ENCODE measurements at regions not wholly inside any gene's neighbourhood (a gene's known extent, or its start where the extent isn't known, plus 50 kb on each side); places are given as distances from the start of the nearest gene placed in this dataset.

- TF ChIP-seq, protein P1, sequence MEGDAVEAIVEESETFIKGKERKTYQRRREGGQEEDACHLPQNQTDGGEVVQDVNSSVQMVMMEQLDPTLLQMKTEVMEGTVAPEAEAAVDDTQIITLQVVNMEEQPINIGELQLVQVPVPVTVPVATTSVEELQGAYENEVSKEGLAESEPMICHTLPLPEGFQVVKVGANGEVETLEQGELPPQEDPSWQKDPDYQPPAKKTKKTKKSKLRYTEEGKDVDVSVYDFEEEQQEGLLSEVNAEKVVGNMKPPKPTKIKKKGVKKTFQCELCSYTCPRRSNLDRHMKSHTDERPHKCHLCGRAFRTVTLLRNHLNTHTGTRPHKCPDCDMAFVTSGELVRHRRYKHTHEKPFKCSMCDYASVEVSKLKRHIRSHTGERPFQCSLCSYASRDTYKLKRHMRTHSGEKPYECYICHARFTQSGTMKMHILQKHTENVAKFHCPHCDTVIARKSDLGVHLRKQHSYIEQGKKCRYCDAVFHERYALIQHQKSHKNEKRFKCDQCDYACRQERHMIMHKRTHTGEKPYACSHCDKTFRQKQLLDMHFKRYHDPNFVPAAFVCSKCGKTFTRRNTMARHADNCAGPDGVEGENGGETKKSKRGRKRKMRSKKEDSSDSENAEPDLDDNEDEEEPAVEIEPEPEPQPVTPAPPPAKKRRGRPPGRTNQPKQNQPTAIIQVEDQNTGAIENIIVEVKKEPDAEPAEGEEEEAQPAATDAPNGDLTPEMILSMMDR (IDR thresholded peaks at IDR 0.05): no peak
- no peak for TF ChIP-seq PRRX2 (CRISPR knock-in tag; IDR thresholded peaks at IDR 0.05)
- TF ChIP-seq RORB (CRISPR knock-in tag; IDR thresholded peaks at IDR 0.05): no peak
- TF ChIP-seq ZNF263 (CRISPR knock-in tag; IDR thresholded peaks at IDR 0.05; ENCODE audit: low read depth): no peak
Observed at GRCh38 chr16:79809376-79809775, 208.8 kb upstream of the MAF start (continued).

DNA sequence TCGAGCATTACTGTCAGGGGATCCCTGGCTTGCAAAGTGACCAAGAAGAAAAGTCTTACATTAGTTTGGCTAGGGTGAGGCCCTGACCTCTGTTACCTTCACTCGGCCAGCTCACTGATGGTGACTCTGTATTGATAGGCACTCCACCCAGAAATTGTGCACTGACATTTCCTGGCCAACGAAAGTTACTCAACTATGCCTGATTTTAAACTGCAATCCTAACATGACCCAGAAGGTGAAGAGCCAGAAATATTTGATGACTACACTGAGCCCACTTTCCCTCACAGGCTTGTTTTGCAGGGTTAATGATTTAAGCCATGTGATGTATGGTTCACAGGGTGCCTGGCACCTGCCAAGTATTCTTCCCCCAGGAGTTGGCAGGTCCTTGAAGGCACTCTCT, 208.2 kb upstream of the MAF start:
- TF ChIP-seq RORB (CRISPR knock-in tag; IDR thresholded peaks at IDR 0.05): no peak
- TF ChIP-seq ZSCAN18 (CRISPR knock-in tag; IDR thresholded peaks at IDR 0.05): no peak
- TF ChIP-seq GABPB1 (CRISPR knock-in tag; IDR thresholded peaks at IDR 0.05): no peak
- TF ChIP-seq TEAD4 (CRISPR knock-in tag; IDR thresholded peaks at IDR 0.05): no peak
- TF ChIP-seq USF1 (CRISPR knock-in tag; IDR thresholded peaks at IDR 0.05): no peak
- no peak for TF ChIP-seq FOXK1 (CRISPR knock-in tag; IDR thresholded peaks at IDR 0.05)
- no peak for TF ChIP-seq OVOL2 (CRISPR knock-in tag; IDR thresholded peaks at IDR 0.05; ENCODE audit: borderline replicate concordance)
- TF ChIP-seq PRRX2 (CRISPR knock-in tag; IDR thresholded peaks at IDR 0.05): no peak
- TF ChIP-seq JAZF1 (CRISPR knock-in tag; IDR thresholded peaks at IDR 0.05): no peak
- TF ChIP-seq ZNF396 (CRISPR knock-in tag; IDR thresholded peaks at IDR 0.05; ENCODE audit: borderline replicate concordance): no peak
- no peak for TF ChIP-seq IRF1 (CRISPR knock-in tag; IDR thresholded peaks at IDR 0.05)
- no peak for TF ChIP-seq SP1 (CRISPR knock-in tag; conservative IDR thresholded peaks at IDR 0.05)
- TF ChIP-seq ZNF281 (CRISPR knock-in tag; IDR thresholded peaks at IDR 0.05): no peak
- TF ChIP-seq, protein P2, sequence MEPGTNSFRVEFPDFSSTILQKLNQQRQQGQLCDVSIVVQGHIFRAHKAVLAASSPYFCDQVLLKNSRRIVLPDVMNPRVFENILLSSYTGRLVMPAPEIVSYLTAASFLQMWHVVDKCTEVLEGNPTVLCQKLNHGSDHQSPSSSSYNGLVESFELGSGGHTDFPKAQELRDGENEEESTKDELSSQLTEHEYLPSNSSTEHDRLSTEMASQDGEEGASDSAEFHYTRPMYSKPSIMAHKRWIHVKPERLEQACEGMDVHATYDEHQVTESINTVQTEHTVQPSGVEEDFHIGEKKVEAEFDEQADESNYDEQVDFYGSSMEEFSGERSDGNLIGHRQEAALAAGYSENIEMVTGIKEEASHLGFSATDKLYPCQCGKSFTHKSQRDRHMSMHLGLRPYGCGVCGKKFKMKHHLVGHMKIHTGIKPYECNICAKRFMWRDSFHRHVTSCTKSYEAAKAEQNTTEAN (CRISPR knock-in tag; IDR thresholded peaks at IDR 0.05): no peak
- TF ChIP-seq ESRRA (CRISPR knock-in tag; IDR thresholded peaks at IDR 0.05; ENCODE audit: borderline replicate concordance): no peak
- TF ChIP-seq, protein P3, sequence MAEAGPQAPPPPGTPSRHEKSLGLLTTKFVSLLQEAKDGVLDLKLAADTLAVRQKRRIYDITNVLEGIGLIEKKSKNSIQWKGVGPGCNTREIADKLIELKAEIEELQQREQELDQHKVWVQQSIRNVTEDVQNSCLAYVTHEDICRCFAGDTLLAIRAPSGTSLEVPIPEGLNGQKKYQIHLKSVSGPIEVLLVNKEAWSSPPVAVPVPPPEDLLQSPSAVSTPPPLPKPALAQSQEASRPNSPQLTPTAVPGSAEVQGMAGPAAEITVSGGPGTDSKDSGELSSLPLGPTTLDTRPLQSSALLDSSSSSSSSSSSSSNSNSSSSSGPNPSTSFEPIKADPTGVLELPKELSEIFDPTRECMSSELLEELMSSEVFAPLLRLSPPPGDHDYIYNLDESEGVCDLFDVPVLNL (CRISPR knock-in tag; IDR thresholded peaks at IDR 0.05; ENCODE audit: borderline replicate concordance, low read depth): no peak
- no peak for TF ChIP-seq NR3C1 (CRISPR knock-in tag; conservative IDR thresholded peaks at IDR 0.05; ENCODE audit: low read depth)
- TF ChIP-seq ELF4 (CRISPR knock-in tag; IDR thresholded peaks at IDR 0.05; ENCODE audit: low read depth): no peak
- ATAC-seq: no peak
- no peak for DNase-seq (ENCODE audit: low spot score)
- peaks cover 12% of the 10 kb centered on the region for H3K36me3 Mint-ChIP-seq
- CTCF ChIA-PET: no interaction called here
- H3K4me1 Mint-ChIP-seq: peaks cover 25% of the 10 kb centered on the region
- peaks cover 5% of the 10 kb centered on the region; the same call in 1 of the 2 replicates for H3K27me3 Mint-ChIP-seq (ENCODE audit: low read depth)
- H3K27ac Mint-ChIP-seq: no peak overlapping the region
- POLR2A ChIA-PET: no interaction called here
- H3K4me3 Mint-ChIP-seq: no peak overlapping the region
- H3K9me3 Mint-ChIP-seq: peaks cover 22% of the 10 kb centered on the region

Data from WTC11 (cell line).